ENCODE measurements at regions not wholly inside any gene's neighbourhood (a gene's known extent, or its start where the extent isn't known, plus 50 kb on each side); places are given as distances from the start of the nearest gene placed in this dataset.

- DNase-seq (ENCODE audit: low spot score) (no peak), ATAC-seq (ENCODE audit: insufficient number of reproducible peaks, low FRiP score, low read depth) (no peak)
- Histone ChIP-seq H3K4me1 (ENCODE audit: control insufficient read depth in 1 of 2, low read depth in 2 of 2) (no peaks in the 10 kb centered on the region), H3K9me3 (no peaks in the 10 kb centered on the region), H3K27ac (no peak overlapping the region), H3K27me3 (replicated peaks; ENCODE audit: insufficient read depth) (no peaks in the 10 kb centered on the region), H3K36me3 (no peaks in the 10 kb centered on the region), H3K4me3 (no peak overlapping the region)
- no peak for TF ChIP-seq CTCF (IDR thresholded peaks at IDR 0.05)
Measured at GRCh38 chr5:117207088-117207668, 632.6 kb upstream of the SEMA6A start.

GRCh38 chr5:117205894-117206293, 631.3 kb upstream of the SEMA6A start:
- Histone ChIP-seq H3K9me3 (no peaks in the 10 kb centered on the region), H3K4me3 (no peak overlapping the region)
- TF ChIP-seq CTCF (IDR thresholded peaks at IDR 0.05): no peak

GRCh38 chr5:117204926-117205869, 630.6 kb upstream of the SEMA6A start:
- DNase-seq (ENCODE audit: low spot score) (no peak), ATAC-seq (ENCODE audit: insufficient number of reproducible peaks, low FRiP score, low read depth) (no peak)
- no peaks in the 10 kb centered on the region for H3K36me3 ChIP-seq
- no peak overlapping the region for H3K27ac ChIP-seq
- H3K4me1 ChIP-seq (ENCODE audit: control insufficient read depth in 1 of 2, low read depth in 2 of 2): no peaks in the 10 kb centered on the region
- H3K9me3 ChIP-seq: no peaks in the 10 kb centered on the region
- no peak overlapping the region for H3K4me3 ChIP-seq
- H3K27me3 ChIP-seq (replicated peaks; ENCODE audit: insufficient read depth): no peaks in the 10 kb centered on the region
- TF ChIP-seq CTCF (IDR thresholded peaks at IDR 0.05): no peak

More at GRCh38 chr5:117205894-117206293, 631.3 kb upstream of the SEMA6A start:
- Histone ChIP-seq H3K4me1 (ENCODE audit: control insufficient read depth in 1 of 2, low read depth in 2 of 2) (no peaks in the 10 kb centered on the region), H3K27ac (no peak overlapping the region), H3K27me3 (replicated peaks; ENCODE audit: insufficient read depth) (no peaks in the 10 kb centered on the region), H3K36me3 (no peaks in the 10 kb centered on the region)
- DNase-seq (ENCODE audit: low spot score) (no peak), ATAC-seq (ENCODE audit: insufficient number of reproducible peaks, low FRiP score, low read depth) (no peak)

GRCh38 chr5:117204404-117204803, 629.8 kb upstream of the SEMA6A start:
- no peaks in the 10 kb centered on the region for H3K4me1 ChIP-seq (ENCODE audit: control insufficient read depth in 1 of 2, low read depth in 2 of 2)
- H3K27ac ChIP-seq: no peak overlapping the region
- ATAC-seq (ENCODE audit: insufficient number of reproducible peaks, low FRiP score, low read depth) (no peak), DNase-seq (ENCODE audit: low spot score) (no peak)
- no peaks in the 10 kb centered on the region for H3K36me3 ChIP-seq
- no peak for TF ChIP-seq CTCF (IDR thresholded peaks at IDR 0.05)
- no peaks in the 10 kb centered on the region for H3K27me3 ChIP-seq (replicated peaks; ENCODE audit: insufficient read depth)
- no peaks in the 10 kb centered on the region for H3K9me3 ChIP-seq
- H3K4me3 ChIP-seq: no peak overlapping the region

- Histone ChIP-seq H3K9me3 (no peaks in the 10 kb centered on the region), H3K4me1 (ENCODE audit: control insufficient read depth in 1 of 2, low read depth in 2 of 2) (no peaks in the 10 kb centered on the region), H3K27me3 (replicated peaks; ENCODE audit: insufficient read depth) (no peaks in the 10 kb centered on the region), H3K27ac (no peak overlapping the region), H3K36me3 (no peaks in the 10 kb centered on the region), H3K4me3 (no peak overlapping the region)
- TF ChIP-seq CTCF (IDR thresholded peaks at IDR 0.05): no peak
- ATAC-seq (ENCODE audit: insufficient number of reproducible peaks, low FRiP score, low read depth) (no peak), DNase-seq (ENCODE audit: low spot score) (no peak)
Measured at GRCh38 chr5:117203584-117203983, 629.0 kb upstream of the SEMA6A start.

All from thoracic aorta (tissue), 2 donors.